ENCODE measurements at regions not wholly inside any gene's neighbourhood (a gene's known extent, or its start where the extent isn't known, plus 50 kb on each side); places are given as distances from the start of the nearest gene placed in this dataset.

GRCh38 chr3:159859424-159859823, 129.2 kb upstream of the IL12A start:
- TF ChIP-seq EZH2 (IDR thresholded peaks at IDR 0.05), result no peak
- no peak for TF ChIP-seq POLR2AphosphoS5 (IDR thresholded peaks at IDR 0.05; ENCODE audit: borderline replicate concordance, low read depth, low read length)
- no peak for TF ChIP-seq FOXP2 (optimal IDR thresholded peaks at IDR 0.05; ENCODE audit: control extremely low read depth, extremely low read length, insufficient read depth)

All from SK-N-MC (cell line).